Lower leg skin (tissue), 4 donors: ENCODE measurements at regions not wholly inside any gene's neighbourhood (a gene's known extent, or its start where the extent isn't known, plus 50 kb on each side); places are given as distances from the start of the nearest gene placed in this dataset.

Experiments
- DNase-seq, 2 donors: peaks; one replicate each; pipeline ENCODE4 v3.0.0-alpha.2; 2019; ENCODE audit warnings: low spot score in 2 of 2
- H3K4me3 ChIP-seq: fragments of 200-600 bp; sonication (generic); 2 replicates; pipeline ENCODE4 v1.5.1; 2017; ENCODE audit warnings: mild to moderate bottlenecking, low read depth; ENCODE audit not compliant: poor library complexity, severe bottlenecking
- POLR2A ChIP-seq, 2 donors: fragments of 450-650 bp; IDR thresholded peaks; one replicate each; pipeline ENCODE4 v1.6.1; 2016 to 2017; ENCODE audit warnings: antibody characterized with exemption in 2 of 2, mild to moderate bottlenecking in 1 of 2, moderate library complexity in 1 of 2
- whole genome bisulfite sequencing, 2 donors: methylation state at CpG; one replicate each; pipeline ENCODE4 v1.1.5; 2018; 5-methylcytosine and 5-hydroxymethylcytosine counted together
- intact Hi-C: fragments of 100-400 bp; cut with DNase I; formaldehyde crosslinking; loops from one replicate; pipeline ENCODE4 v1.15.0; 2023; ENCODE audit warnings: low total_unique reads
- TF ChIP-seq, protein P1 (sequence below), 3 donors: fragments of 450-650 bp; IDR thresholded peaks; one replicate each; pipeline ENCODE4 v1.5.1; 2016; ENCODE audit warnings: antibody characterized with exemption in 3 of 3, mild to moderate bottlenecking in 3 of 3, moderate library complexity in 2 of 3

DNA sequence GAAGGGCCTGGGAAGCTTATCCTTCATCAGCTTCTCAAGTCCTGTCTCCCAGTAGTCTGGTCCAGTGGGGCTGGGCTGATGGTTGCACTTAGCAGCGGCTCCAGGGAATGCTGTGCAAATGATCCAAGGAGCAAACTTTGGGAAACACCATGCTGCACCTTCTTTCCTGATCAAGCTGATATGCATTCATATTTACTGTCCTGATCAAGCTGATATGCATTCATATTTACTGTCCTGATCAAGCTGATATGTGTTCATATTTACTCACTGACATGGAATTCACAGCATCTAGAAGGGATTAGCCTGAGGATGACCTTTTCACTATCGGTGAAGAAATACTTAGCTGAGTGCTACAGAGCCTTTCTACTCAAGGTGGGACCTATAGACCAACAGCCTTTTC, 330.7 kb downstream of the BMPER start:
- no peak for DNase-seq
- WGBS, 2 donors: 90 to 95% methylated on average over 2 of the region's 2 CpGs
- H3K4me3 ChIP-seq: no peak overlapping the region
- intact Hi-C loops: no loop called here
- TF ChIP-seq, protein P1, sequence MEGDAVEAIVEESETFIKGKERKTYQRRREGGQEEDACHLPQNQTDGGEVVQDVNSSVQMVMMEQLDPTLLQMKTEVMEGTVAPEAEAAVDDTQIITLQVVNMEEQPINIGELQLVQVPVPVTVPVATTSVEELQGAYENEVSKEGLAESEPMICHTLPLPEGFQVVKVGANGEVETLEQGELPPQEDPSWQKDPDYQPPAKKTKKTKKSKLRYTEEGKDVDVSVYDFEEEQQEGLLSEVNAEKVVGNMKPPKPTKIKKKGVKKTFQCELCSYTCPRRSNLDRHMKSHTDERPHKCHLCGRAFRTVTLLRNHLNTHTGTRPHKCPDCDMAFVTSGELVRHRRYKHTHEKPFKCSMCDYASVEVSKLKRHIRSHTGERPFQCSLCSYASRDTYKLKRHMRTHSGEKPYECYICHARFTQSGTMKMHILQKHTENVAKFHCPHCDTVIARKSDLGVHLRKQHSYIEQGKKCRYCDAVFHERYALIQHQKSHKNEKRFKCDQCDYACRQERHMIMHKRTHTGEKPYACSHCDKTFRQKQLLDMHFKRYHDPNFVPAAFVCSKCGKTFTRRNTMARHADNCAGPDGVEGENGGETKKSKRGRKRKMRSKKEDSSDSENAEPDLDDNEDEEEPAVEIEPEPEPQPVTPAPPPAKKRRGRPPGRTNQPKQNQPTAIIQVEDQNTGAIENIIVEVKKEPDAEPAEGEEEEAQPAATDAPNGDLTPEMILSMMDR (IDR thresholded peaks at IDR 0.05): no peak
- no peak for TF ChIP-seq POLR2A (IDR thresholded peaks at IDR 0.05)

DNA sequence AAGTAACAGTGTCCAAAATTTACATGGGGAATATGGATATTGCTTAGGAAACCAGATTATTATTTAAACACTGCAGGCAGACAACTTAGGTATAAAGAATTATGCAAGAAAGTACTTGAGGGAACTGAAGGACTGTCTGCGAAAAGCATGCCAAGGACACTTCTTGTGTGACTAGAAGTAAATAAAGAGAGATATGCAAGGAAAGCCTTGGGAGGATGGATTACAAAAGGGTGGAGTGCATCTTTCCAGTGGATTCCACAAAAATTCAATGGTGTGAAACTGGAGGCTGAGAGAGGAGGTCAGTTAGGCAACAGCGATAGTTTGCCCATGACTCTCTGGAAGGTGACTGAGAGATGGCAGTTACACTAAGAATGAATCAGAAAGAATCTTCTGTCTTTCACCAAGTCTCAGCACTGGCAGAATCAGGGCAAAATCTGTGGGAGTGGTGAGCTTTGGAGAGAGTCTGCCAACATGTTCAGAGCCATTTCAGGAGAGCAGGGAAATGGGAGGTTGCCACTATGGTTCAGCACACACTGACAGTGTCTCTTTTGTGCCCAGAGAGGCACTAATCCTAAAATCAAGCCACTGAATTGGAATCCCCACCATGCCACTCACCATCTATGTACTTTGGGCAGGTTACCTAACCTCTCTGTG, 331.6 kb downstream of the BMPER start:
- 93 to 95% methylated on average over 2 of the region's 2 CpGs for WGBS, 2 donors
- no peak for DNase-seq
- H3K4me3 ChIP-seq: no peak overlapping the region
- TF ChIP-seq, protein P1 (IDR thresholded peaks at IDR 0.05): no peak
- TF ChIP-seq POLR2A (IDR thresholded peaks at IDR 0.05): no peak
- intact Hi-C loops: no loop called here

DNA sequence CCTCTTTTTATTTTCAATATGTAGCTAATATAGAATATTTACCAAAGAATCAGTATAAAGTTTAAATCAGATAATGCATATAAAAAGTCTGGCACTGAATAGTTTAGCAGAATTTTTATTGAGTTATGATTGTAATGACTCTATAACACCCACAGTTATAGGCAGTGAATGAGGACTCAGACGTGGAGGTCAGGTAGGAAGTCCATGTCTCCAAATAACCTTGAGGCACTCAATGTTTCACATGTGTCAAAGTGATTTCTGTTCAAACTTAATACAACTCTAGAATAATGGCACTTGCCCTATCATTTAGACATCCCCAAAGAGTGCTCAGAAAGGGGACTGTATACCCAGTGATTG, 332.1 kb downstream of the BMPER start:
- 60 to 73% methylated on average over 1 of the region's 1 CpG for WGBS, 2 donors
- no peak for DNase-seq
- intact Hi-C loops: no loop called here
- H3K4me3 ChIP-seq: no peak overlapping the region
- TF ChIP-seq POLR2A (IDR thresholded peaks at IDR 0.05): no peak
- TF ChIP-seq, protein P1 (IDR thresholded peaks at IDR 0.05): no peak

DNA sequence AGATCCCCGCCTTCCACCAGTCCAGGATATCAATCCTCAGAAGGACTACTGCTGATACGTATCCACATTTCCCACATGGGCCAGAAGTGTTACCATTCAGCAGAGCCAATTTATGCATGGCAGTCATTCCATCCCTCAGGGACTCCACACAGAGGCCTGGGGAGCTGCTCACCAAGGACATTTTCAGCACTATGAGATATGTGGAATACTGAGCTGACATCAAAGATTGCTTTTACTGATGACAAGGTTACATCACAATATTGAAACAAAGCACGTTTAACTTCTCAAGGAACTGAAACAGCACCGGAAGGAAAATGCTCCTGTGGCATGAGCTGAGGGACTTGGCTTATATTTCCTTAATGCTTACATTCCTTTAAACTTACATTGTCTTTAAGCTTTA, 335.1 kb downstream of the BMPER start:
- TF ChIP-seq POLR2A (IDR thresholded peaks at IDR 0.05): no peak
- TF ChIP-seq, protein P1 (IDR thresholded peaks at IDR 0.05): no peak
- intact Hi-C loops: no loop called here
- 71 to 72% methylated on average over 4 of the region's 4 CpGs for WGBS, 2 donors

DNA sequence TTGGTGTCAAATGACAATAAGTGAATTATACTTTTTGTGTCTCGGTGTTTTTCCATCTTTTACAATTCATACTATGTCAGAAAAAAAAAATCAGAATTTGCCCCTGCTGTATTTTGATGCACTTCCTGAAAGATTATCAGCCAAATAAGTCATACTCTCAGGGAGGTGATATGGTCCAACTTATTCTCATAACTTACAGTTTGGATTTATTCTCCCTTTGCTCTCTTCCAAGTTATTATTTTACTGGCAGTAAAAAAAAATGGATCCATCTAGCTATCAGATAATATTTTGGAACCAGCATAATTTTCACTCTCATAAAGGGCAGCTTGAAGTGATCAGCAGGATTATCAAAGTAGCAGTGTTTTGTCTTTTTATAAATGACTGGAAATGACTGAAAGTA, 337.1 kb downstream of the BMPER start:
- no peak overlapping the region for H3K4me3 ChIP-seq
- WGBS, 2 donors: 54 to 59% methylated on average over 1 of the region's 1 CpG
- intact Hi-C loops: no loop called here
- TF ChIP-seq POLR2A (IDR thresholded peaks at IDR 0.05): no peak
- TF ChIP-seq, protein P1 (IDR thresholded peaks at IDR 0.05): no peak
- DNase-seq: no peak

More for the DNA sequence above, 335.1 kb downstream of the BMPER start:
- H3K4me3 ChIP-seq: no peak overlapping the region
- no peak for DNase-seq

DNA sequence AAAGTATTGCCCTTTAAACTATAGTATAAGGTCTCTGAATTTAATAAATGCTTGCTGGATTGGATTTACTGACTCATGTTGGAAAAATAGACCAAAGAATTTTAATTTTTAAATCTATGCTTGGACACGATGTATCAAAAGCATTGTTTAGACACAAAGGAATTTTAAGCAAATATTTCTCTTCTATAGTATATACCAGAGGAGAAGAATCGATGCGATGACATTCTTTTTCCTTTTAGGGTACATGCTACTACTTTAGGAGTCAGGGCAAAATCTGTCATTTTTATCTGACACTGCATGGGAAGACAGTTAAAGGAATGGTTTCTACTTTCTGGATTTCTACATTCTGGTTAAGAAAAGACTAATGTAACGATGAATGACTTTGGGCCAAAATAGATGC, 339.9 kb downstream of the BMPER start:
- 88% methylated on average over 4 of the region's 4 CpGs for WGBS, 2 donors
- no peak for DNase-seq
- TF ChIP-seq POLR2A (IDR thresholded peaks at IDR 0.05): no peak
- TF ChIP-seq, protein P1 (IDR thresholded peaks at IDR 0.05): no peak
- intact Hi-C loops: no loop called here
- H3K4me3 ChIP-seq: no peak overlapping the region
